HEK293 (cell line): ENCODE measurements at regions not wholly inside any gene's neighbourhood (a gene's known extent, or its start where the extent isn't known, plus 50 kb on each side); places are given as distances from the start of the nearest gene placed in this dataset.

Experiments used
- ZNF510 ChIP-seq: fragments of 450-650 bp; formaldehyde crosslinking; IDR thresholded peaks from 2 replicates; pipeline ENCODE4 v1.5.1; 2018; ENCODE audit warnings: mild to moderate bottlenecking, missing genetic modification characterization, missing biosample characterization; ENCODE audit not compliant: insufficient replicate concordance
- ZNF585B ChIP-seq: fragments of 450-650 bp; formaldehyde crosslinking; IDR thresholded peaks from 2 replicates; pipeline ENCODE4 v1.5.1; 2016; ENCODE audit warnings: missing biosample characterization, missing genetic modification characterization
- TF ChIP-seq, protein P1 (sequence below): fragments of 450-650 bp; formaldehyde crosslinking; IDR thresholded peaks from 2 replicates; pipeline ENCODE4 v1.5.1; 2016; ENCODE audit warnings: missing biosample characterization, missing genetic modification characterization
- TF ChIP-seq, protein P2 (sequence below): fragments of 450-650 bp; formaldehyde crosslinking; IDR thresholded peaks from 2 replicates; pipeline ENCODE4 v1.5.1; 2016; ENCODE audit warnings: missing biosample characterization, missing genetic modification characterization
- TF ChIP-seq, protein P3 (sequence below): fragments of 450-650 bp; IDR thresholded peaks from 2 replicates; pipeline ENCODE4 v1.5.1; 2018; ENCODE audit warnings: missing biosample characterization, missing genetic modification characterization

DNA sequence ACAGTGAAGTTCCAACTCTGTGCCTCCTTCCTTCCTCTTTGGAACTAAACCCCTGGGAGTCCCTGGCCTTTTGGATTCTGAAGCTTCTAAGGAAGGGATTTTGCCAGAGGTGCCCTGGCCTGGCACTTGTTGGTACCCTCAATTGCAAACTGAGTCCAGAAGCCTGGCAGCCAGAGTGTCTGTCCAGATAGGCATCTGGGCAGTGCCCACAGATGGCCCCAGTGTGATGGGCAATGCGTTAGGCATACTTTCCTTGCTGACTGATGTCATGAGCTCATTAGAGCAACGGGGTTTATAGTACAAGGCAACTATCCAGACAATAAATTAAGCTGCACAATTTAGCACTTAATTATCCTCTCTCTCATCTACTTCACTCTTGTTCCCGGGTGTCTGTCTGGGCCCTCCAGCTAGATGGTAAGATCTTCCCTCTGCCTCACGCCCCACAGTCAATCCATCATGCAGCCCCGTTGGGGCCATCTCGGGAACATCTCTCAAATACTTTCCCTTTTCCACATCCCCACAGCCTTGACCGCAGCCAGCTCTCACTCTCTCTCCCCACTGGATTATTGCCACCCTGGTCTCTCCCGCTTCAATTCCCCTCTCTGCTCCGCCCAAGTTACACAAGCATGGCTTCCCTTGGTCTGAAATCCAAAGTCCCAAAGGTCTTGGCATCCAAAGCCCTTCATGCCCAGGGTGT lies 157.5 kb upstream of the SMIM23 start:
- TF ChIP-seq, protein P1, sequence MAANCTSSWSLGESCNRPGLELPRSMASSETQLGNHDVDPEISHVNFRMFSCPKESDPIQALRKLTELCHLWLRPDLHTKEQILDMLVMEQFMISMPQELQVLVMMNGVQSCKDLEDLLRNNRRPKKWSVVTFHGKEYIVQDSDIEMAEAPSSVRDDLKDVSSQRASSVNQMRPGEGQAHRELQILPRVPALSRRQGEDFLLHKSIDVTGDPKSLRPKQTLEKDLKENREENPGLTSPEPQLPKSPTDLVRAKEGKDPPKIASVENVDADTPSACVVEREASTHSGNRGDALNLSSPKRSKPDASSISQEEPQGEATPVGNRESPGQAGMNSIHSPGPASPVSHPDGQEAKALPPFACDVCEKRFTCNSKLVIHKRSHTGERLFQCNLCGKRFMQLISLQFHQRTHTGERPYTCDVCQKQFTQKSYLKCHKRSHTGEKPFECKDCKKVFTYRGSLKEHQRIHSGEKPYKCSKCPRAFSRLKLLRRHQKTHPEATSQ (tag by site-specific recombination), result no peak
- TF ChIP-seq ZNF585B (tag by site-specific recombination) (no peak), ZNF510 (tag by site-specific recombination) (no peak)
- TF ChIP-seq, protein P2, sequence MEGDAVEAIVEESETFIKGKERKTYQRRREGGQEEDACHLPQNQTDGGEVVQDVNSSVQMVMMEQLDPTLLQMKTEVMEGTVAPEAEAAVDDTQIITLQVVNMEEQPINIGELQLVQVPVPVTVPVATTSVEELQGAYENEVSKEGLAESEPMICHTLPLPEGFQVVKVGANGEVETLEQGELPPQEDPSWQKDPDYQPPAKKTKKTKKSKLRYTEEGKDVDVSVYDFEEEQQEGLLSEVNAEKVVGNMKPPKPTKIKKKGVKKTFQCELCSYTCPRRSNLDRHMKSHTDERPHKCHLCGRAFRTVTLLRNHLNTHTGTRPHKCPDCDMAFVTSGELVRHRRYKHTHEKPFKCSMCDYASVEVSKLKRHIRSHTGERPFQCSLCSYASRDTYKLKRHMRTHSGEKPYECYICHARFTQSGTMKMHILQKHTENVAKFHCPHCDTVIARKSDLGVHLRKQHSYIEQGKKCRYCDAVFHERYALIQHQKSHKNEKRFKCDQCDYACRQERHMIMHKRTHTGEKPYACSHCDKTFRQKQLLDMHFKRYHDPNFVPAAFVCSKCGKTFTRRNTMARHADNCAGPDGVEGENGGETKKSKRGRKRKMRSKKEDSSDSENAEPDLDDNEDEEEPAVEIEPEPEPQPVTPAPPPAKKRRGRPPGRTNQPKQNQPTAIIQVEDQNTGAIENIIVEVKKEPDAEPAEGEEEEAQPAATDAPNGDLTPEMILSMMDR (tag by site-specific recombination), result no peak
- TF ChIP-seq, protein P3, sequence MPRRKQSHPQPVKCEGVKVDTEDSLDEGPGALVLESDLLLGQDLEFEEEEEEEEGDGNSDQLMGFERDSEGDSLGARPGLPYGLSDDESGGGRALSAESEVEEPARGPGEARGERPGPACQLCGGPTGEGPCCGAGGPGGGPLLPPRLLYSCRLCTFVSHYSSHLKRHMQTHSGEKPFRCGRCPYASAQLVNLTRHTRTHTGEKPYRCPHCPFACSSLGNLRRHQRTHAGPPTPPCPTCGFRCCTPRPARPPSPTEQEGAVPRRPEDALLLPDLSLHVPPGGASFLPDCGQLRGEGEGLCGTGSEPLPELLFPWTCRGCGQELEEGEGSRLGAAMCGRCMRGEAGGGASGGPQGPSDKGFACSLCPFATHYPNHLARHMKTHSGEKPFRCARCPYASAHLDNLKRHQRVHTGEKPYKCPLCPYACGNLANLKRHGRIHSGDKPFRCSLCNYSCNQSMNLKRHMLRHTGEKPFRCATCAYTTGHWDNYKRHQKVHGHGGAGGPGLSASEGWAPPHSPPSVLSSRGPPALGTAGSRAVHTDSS (tag by site-specific recombination), result no peak
